Neuronal stem cell (in vitro differentiated cells): ENCODE measurements at regions not wholly inside any gene's neighbourhood (a gene's known extent, or its start where the extent isn't known, plus 50 kb on each side); places are given as distances from the start of the nearest gene placed in this dataset.

Experiments used
- DNase-seq: peaks from one replicate; pipeline ENCODE4 v3.0.0-alpha.2; 2013; ENCODE audit warnings: low spot score
- H2AFZ ChIP-seq: one replicate; pipeline ENCODE4 v1.6.1; 2013; ENCODE audit warnings: mild to moderate bottlenecking, low read length, inconsistent platforms
- H2AK5ac ChIP-seq: 2 replicates; pipeline ENCODE4 v1.6.1; 2013; ENCODE audit warnings: low read depth, mild to moderate bottlenecking, inconsistent platforms, low read length, moderate library complexity, mixed read lengths
- H2BK120ac ChIP-seq: 2 replicates; pipeline ENCODE4 v1.6.1; 2013; ENCODE audit warnings: low read depth, mild to moderate bottlenecking, inconsistent platforms, low read length, moderate library complexity, mixed read lengths
- H2BK12ac ChIP-seq: one replicate; pipeline ENCODE4 v1.6.1; 2013; ENCODE audit warnings: low read length, inconsistent platforms
- H2BK15ac ChIP-seq: 2 replicates; pipeline ENCODE4 v1.6.1; 2013; ENCODE audit warnings: mild to moderate bottlenecking, low read length, inconsistent platforms, mixed read lengths
- H2BK5ac ChIP-seq: one replicate; pipeline ENCODE4 v1.6.1; 2013; ENCODE audit warnings: inconsistent platforms, mild to moderate bottlenecking, low read length, moderate library complexity
- H3K14ac ChIP-seq: one replicate; pipeline ENCODE4 v1.6.1; 2013; ENCODE audit warnings: low read length, inconsistent platforms
- H3K18ac ChIP-seq: 2 replicates; pipeline ENCODE4 v1.6.1; 2013; ENCODE audit warnings: low read length, inconsistent platforms
- H3K23ac ChIP-seq: 2 replicates; pipeline ENCODE4 v1.6.1; 2013; ENCODE audit warnings: low read depth, mild to moderate bottlenecking, mixed read lengths, low read length, inconsistent platforms; ENCODE audit not compliant: poor library complexity
- H3K27ac ChIP-seq: replicated peaks from 3 replicates; pipeline ENCODE4 v1.5.1; 2013; ENCODE audit warnings: low read length, inconsistent platforms
- H3K27me3 ChIP-seq, 3 experiments: 2 replicates each; pipeline ENCODE4 v1.6.1; 2013; ENCODE audit warnings: low read length in 3 of 3, mild to moderate bottlenecking in 2 of 3, inconsistent platforms in 1 of 3, low read depth in 1 of 3, mixed read lengths in 1 of 3, moderate library complexity in 1 of 3; ENCODE audit not compliant: control insufficient read depth in 3 of 3, insufficient read depth in 3 of 3
- H3K36me3 ChIP-seq, 2 donors: replicated peaks in 1 of 2; 2 replicates each; pipeline ENCODE4 v1.6.1; 2013; ENCODE audit warnings: low read length in 2 of 2; ENCODE audit not compliant: control insufficient read depth in 2 of 2, insufficient read depth in 2 of 2
- H3K4ac ChIP-seq: 2 replicates; pipeline ENCODE4 v1.6.1; 2013; ENCODE audit warnings: inconsistent platforms, mild to moderate bottlenecking, low read length, moderate library complexity
- H3K4me1 ChIP-seq, 2 donors: 1 replicate in 1 of 2; 2 replicates in 1 of 2; pipeline ENCODE4 v1.6.1; 2013; ENCODE audit warnings: low read length in 2 of 2, low read depth in 1 of 2; ENCODE audit not compliant: control insufficient read depth in 2 of 2, insufficient read depth in 1 of 2
- H3K4me2 ChIP-seq: one replicate; pipeline ENCODE4 v1.6.1; 2013; ENCODE audit warnings: mild to moderate bottlenecking, low read length, inconsistent platforms; ENCODE audit not compliant: insufficient read depth, poor library complexity, severe bottlenecking
- H3K4me3 ChIP-seq, 2 donors: 2 replicates each; pipeline ENCODE4 v1.5.1; 2013; ENCODE audit warnings: low read length in 2 of 2, mild to moderate bottlenecking in 2 of 2, inconsistent platforms in 1 of 2, moderate library complexity in 1 of 2
- H3K79me1 ChIP-seq: one replicate; pipeline ENCODE4 v1.6.1; 2013; ENCODE audit warnings: low read depth, mild to moderate bottlenecking, inconsistent platforms, low read length, moderate library complexity
- H3K9ac ChIP-seq: one replicate; pipeline ENCODE4 v1.6.1; 2013; ENCODE audit warnings: mild to moderate bottlenecking, low read depth, low read length, inconsistent platforms; ENCODE audit not compliant: poor library complexity
- H3K9me3 ChIP-seq, 2 donors: replicated peaks in 1 of 2; 2 replicates each; pipeline versions ENCODE3 to v1.6.1; 2013; ENCODE audit warnings: low read length in 2 of 2, mild to moderate bottlenecking in 2 of 2, inconsistent platforms in 1 of 2, low read depth in 1 of 2, mixed read lengths in 1 of 2, moderate library complexity in 1 of 2; ENCODE audit not compliant: control insufficient read depth in 2 of 2, insufficient read depth in 1 of 2
- H4K8ac ChIP-seq: one replicate; pipeline ENCODE4 v1.6.1; 2013; ENCODE audit warnings: low read depth, mild to moderate bottlenecking, inconsistent platforms, low read length, moderate library complexity
- H4K91ac ChIP-seq: one replicate; pipeline ENCODE4 v1.6.1; 2013; ENCODE audit warnings: low read length, low read depth, mild to moderate bottlenecking, inconsistent platforms; ENCODE audit not compliant: poor library complexity
- WGBS, 2 donors: extraction: QIAGEN DNeasy Blood & Tissue Kit; methylation state at CpG; one replicate each; pipeline ENCODE4 v1.1.7; 2013; ENCODE audit warnings: missing lambda C conversion rate in 2 of 2, mixed read lengths in 1 of 2; ENCODE audit not compliant: insufficient read length in 2 of 2, insufficient replicate concordance in 1 of 2; ENCODE audit errors: extremely low coverage in 2 of 2; 5-methylcytosine and 5-hydroxymethylcytosine counted together

- H3K4me1 ChIP-seq: no peaks in the 10 kb centered on the region
- H4K8ac ChIP-seq: no peak overlapping the region
- H2AK5ac ChIP-seq: no peak overlapping the region
- no peak overlapping the region for H4K91ac ChIP-seq
- H3K9ac ChIP-seq: no peak overlapping the region
- H3K14ac ChIP-seq: no peak overlapping the region
- no peak for DNase-seq
- H2BK120ac ChIP-seq: no peak overlapping the region
- H3K36me3 ChIP-seq: no peaks in the 10 kb centered on the region
- no peak overlapping the region for H3K18ac ChIP-seq
- no peak overlapping the region for H2AFZ ChIP-seq
- H3K4ac ChIP-seq: no peak overlapping the region
- no peaks in the 10 kb centered on the region for H3K9me3 ChIP-seq
- H2BK5ac ChIP-seq: no peak overlapping the region
- no peaks in the 10 kb centered on the region for H3K79me1 ChIP-seq
- H3K23ac ChIP-seq: no peak overlapping the region
- no peak overlapping the region for H2BK15ac ChIP-seq
- no peaks in the 10 kb centered on the region for H3K27me3 ChIP-seq
- no peak overlapping the region for H2BK12ac ChIP-seq
- H3K27ac ChIP-seq: no peak overlapping the region
- H3K4me3 ChIP-seq: no peak overlapping the region
- no peak overlapping the region for H3K4me2 ChIP-seq
- WGBS, 2 donors: no CpG with 5 or more reads among the region's 2 CpGs
Observed at GRCh38 chr6:10276106-10276505, 138.8 kb downstream of the TFAP2A start.

- Histone ChIP-seq H3K14ac (no peak overlapping the region), H3K79me1 (no peaks in the 10 kb centered on the region), H3K18ac (no peak overlapping the region), H3K4ac (no peak overlapping the region), H2AK5ac (no peak overlapping the region), H3K4me3 (no peak overlapping the region), H3K27ac (no peak overlapping the region), H3K9me3 (no peaks in the 10 kb centered on the region), H3K9ac (no peak overlapping the region), H2BK15ac (no peak overlapping the region), H2BK5ac (no peak overlapping the region), H2AFZ (no peak overlapping the region), H3K4me2 (no peak overlapping the region), H3K36me3 (no peaks in the 10 kb centered on the region), H3K4me1 (peaks cover 3 to 13% of the 10 kb centered on the region in 2 donors), H4K8ac (no peak overlapping the region), H3K27me3 (peaks cover 0 to 12% (median 0%) of the 10 kb centered on the region in 3 experiments), H4K91ac (no peak overlapping the region), H2BK120ac (no peak overlapping the region), H3K23ac (no peak overlapping the region), H2BK12ac (no peak overlapping the region)
- DNase-seq: no peak
- whole genome bisulfite sequencing, 2 donors: no CpG with 5 or more reads among the region's 2 CpGs
Observed at GRCh38 chr6:10272591-10272990, 142.3 kb downstream of the TFAP2A start.

GRCh38 chr6:10271982-10272381 is 142.9 kb downstream of the TFAP2A start:
- H3K36me3 ChIP-seq: no peaks in the 10 kb centered on the region
- no peak overlapping the region for H3K14ac ChIP-seq
- H2BK15ac ChIP-seq: no peak overlapping the region
- no peak for DNase-seq
- no peak overlapping the region for H2AK5ac ChIP-seq
- no peak overlapping the region for H2BK5ac ChIP-seq
- H2AFZ ChIP-seq: no peak overlapping the region
- H3K9ac ChIP-seq: no peak overlapping the region
- H3K27me3 ChIP-seq: peaks cover 0 to 12% (median 0%) of the 10 kb centered on the region in 3 experiments
- no peak overlapping the region for H3K23ac ChIP-seq
- no peak overlapping the region for H3K4me3 ChIP-seq
- no peak overlapping the region for H3K4ac ChIP-seq
- no peak overlapping the region for H3K18ac ChIP-seq
- H4K8ac ChIP-seq: no peak overlapping the region
- H2BK12ac ChIP-seq: no peak overlapping the region
- no peak overlapping the region for H3K4me2 ChIP-seq
- no peak overlapping the region for H2BK120ac ChIP-seq
- H3K27ac ChIP-seq: no peak overlapping the region
- H4K91ac ChIP-seq: no peak overlapping the region
- WGBS, 2 donors: no CpG with 5 or more reads among the region's 1 CpG
- peaks cover 3 to 13% of the 10 kb centered on the region in 2 donors for H3K4me1 ChIP-seq
- no peaks in the 10 kb centered on the region for H3K9me3 ChIP-seq
- no peaks in the 10 kb centered on the region for H3K79me1 ChIP-seq

- Histone ChIP-seq H3K36me3 (no peaks in the 10 kb centered on the region), H4K8ac (no peak overlapping the region), H3K4me1 (peaks cover 3 to 15% of the 10 kb centered on the region in 2 donors), H3K18ac (no peak overlapping the region), H3K14ac (no peak overlapping the region), H2AK5ac (no peak overlapping the region), H2AFZ (no peak overlapping the region), H2BK120ac (no peak overlapping the region), H4K91ac (no peak overlapping the region), H3K4me3 (no peak overlapping the region), H3K4me2 (no peak overlapping the region), H3K27me3 (peaks cover 0 to 12% (median 0%) of the 10 kb centered on the region in 3 experiments), H3K9me3 (no peaks in the 10 kb centered on the region), H3K79me1 (no peaks in the 10 kb centered on the region), H2BK12ac (no peak overlapping the region), H2BK15ac (no peak overlapping the region), H3K4ac (no peak overlapping the region), H3K27ac (no peak overlapping the region), H2BK5ac (no peak overlapping the region), H3K9ac (no peak overlapping the region), H3K23ac (no peak overlapping the region)
- no peak for DNase-seq
- WGBS, 2 donors: no CpG with 5 or more reads among the region's 6 CpGs
Observed at GRCh38 chr6:10269814-10270472, 144.9 kb downstream of the TFAP2A start.
